Esophagus squamous epithelium (tissue), 5 donors: ENCODE measurements at regions not wholly inside any gene's neighbourhood (a gene's known extent, or its start where the extent isn't known, plus 50 kb on each side); places are given as distances from the start of the nearest gene placed in this dataset.
A peak's percentile ranks its signal among the peaks of the same experiment; 100 is the strongest.
"Not testable (repeated sequence)": the region's sequence is repeated elsewhere in the genome, so short reads cannot be mapped to it uniquely, and the experiment has no call there.

Source experiments
- DNase-seq: peaks from one replicate; lab custom pipeline; 2025; lab: John Stamatoyannopoulos, UW
- H3K27ac ChIP-seq, 4 donors: fragments of 200-600 bp; sonication (generic); one replicate each; pipeline ENCODE4 v1.5.1; 2016 to 2019; ENCODE audit warnings: mild to moderate bottlenecking in 1 of 4
- H3K27me3 ChIP-seq, 4 donors: fragments of 200-600 bp; sonication (generic); 1 replicate in 3 of 4; 2 replicates in 1 of 4; pipeline versions ENCODE4 v1.5.1 to v1.6.0; 2017 to 2021; ENCODE audit warnings: antibody characterized with exemption in 1 of 4
- H3K36me3 ChIP-seq, 3 donors: fragments of 200-600 bp; sonication (generic); one replicate each; pipeline ENCODE4 v1.5.1; 2016 to 2019
- H3K4me1 ChIP-seq, 3 donors: fragments of 200-600 bp; sonication (generic); one replicate each; pipeline ENCODE4 v1.5.1; 2017 to 2019
- H3K4me3 ChIP-seq, 4 donors: fragments of 200-600 bp; sonication (generic); 1 replicate in 3 of 4; 2 replicates in 1 of 4; pipeline ENCODE4 v1.5.1; 2016 to 2019; ENCODE audit warnings: mild to moderate bottlenecking in 2 of 4, moderate library complexity in 1 of 4
- H3K9me3 ChIP-seq, 3 donors: fragments of 200-600 bp; sonication (generic); one replicate each; pipeline ENCODE4 v1.5.1; 2016 to 2019
- POLR2A ChIP-seq, 4 donors: fragments of 450-650 bp; IDR thresholded peaks; one replicate each; pipeline ENCODE4 v1.6.1; 2017; ENCODE audit warnings: antibody characterized with exemption in 4 of 4, mild to moderate bottlenecking in 4 of 4, moderate library complexity in 3 of 4
- WGBS, 2 donors: methylation state at CpG; one replicate each; pipeline ENCODE4 v1.1.5; 2018; 5-methylcytosine and 5-hydroxymethylcytosine counted together
- intact Hi-C: fragments of 100-400 bp; cut with DNase I; formaldehyde crosslinking; loops from one replicate; pipeline ENCODE4 v1.15.0; 2022
- TF ChIP-seq, protein P1 (sequence below), 6 experiments: fragments of 450-650 bp in 4 of 6; fragments of 200-600 bp in 2 of 6; sonication (generic) in 2 of 6; IDR thresholded peaks; one replicate each; pipeline ENCODE4 v1.5.1; 2016 to 2019; ENCODE audit warnings: antibody characterized with exemption in 6 of 6, mild to moderate bottlenecking in 4 of 6, moderate library complexity in 4 of 6
- donor health status: DM: yes; HTN: yes; CAD: no.

DNA sequence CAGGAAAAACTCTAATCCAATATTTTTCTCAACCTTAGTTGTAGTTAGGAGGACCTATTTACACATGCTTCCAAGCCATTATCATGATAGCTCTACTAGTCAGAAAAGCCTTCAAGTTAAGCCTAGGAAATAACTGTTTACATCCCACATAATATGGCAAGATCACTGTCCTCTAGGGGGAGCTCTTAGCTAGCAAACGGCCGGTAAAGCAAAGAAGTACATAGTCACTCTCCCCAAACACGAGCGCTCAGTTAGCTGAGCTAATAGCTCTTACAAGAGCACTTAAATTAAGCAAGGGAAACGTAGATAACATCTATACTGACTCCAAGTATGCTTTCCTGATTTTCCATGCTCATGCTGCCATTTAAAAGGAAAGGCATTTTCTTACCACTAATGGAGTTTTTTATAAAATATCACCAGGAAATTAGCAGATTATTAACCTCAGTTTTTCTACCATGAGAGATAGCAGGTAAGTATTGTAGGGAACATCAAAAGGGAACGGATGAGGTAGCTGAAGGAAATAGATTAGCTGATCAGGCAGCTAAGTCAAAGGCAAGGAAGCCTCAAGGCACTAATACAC is 100.6 kb upstream of the PABPC3 start:
- Histone ChIP-seq H3K4me1 (no peaks in the 10 kb centered on the region), H3K27ac (no peak overlapping the region), H3K9me3 (no peaks in the 10 kb centered on the region), H3K27me3 (peaks cover 0 to 55% (median 0%) of the 10 kb centered on the region in 4 donors), H3K4me3 (no peak overlapping the region), H3K36me3 (no peaks in the 10 kb centered on the region)
- DNase-seq: no peak
- intact Hi-C loops: no loop called here
- WGBS, 2 donors: 7 to 9% methylated on average over 6 of the region's 6 CpGs
- TF ChIP-seq POLR2A (IDR thresholded peaks at IDR 0.05): no peak
- TF ChIP-seq, protein P1, sequence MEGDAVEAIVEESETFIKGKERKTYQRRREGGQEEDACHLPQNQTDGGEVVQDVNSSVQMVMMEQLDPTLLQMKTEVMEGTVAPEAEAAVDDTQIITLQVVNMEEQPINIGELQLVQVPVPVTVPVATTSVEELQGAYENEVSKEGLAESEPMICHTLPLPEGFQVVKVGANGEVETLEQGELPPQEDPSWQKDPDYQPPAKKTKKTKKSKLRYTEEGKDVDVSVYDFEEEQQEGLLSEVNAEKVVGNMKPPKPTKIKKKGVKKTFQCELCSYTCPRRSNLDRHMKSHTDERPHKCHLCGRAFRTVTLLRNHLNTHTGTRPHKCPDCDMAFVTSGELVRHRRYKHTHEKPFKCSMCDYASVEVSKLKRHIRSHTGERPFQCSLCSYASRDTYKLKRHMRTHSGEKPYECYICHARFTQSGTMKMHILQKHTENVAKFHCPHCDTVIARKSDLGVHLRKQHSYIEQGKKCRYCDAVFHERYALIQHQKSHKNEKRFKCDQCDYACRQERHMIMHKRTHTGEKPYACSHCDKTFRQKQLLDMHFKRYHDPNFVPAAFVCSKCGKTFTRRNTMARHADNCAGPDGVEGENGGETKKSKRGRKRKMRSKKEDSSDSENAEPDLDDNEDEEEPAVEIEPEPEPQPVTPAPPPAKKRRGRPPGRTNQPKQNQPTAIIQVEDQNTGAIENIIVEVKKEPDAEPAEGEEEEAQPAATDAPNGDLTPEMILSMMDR (IDR thresholded peaks at IDR 0.05): peak in 5 of 6 experiments; percentile 47 to 73 (median 66)

DNA sequence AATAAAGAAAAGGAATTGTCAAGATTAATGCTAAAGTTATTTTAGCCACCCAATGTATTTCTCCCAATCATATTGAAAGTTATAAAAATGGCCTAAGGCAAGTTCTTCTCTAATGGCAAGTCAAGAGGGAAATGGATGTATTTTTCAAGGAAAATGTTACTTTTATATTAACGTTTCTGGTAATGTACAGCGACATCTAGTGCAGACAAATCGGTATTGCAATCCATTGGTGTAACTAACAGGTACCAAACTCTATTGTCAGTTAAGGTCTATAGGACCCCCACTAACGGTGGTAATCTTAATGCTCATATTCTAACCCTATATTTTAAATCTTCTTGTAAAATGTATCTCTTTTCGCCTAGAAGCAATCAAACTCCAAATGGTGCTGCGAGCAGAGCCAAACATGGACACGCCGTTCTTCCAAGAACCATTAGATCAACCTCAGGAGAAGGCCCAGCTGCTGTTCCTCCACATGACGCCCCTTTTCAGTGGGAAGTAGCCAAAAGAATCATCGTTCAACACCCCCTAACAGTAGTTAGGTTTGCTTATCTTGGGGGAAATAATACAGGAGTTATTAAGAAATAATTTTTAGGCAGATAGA is 98.5 kb upstream of the PABPC3 start:
- no peaks in the 10 kb centered on the region for H3K4me1 ChIP-seq
- H3K36me3 ChIP-seq: no peaks in the 10 kb centered on the region
- intact Hi-C loops: no loop called here
- H3K27me3 ChIP-seq: peaks cover 0 to 58% (median 0%) of the 10 kb centered on the region in 4 donors
- H3K27ac ChIP-seq: no peak overlapping the region
- WGBS, 2 donors: 31 to 32% methylated on average over 10 of the region's 10 CpGs
- TF ChIP-seq POLR2A (IDR thresholded peaks at IDR 0.05): no peak
- TF ChIP-seq, protein P1 (IDR thresholded peaks at IDR 0.05): peak; percentile 36 to 79 (median 52)
- H3K4me3 ChIP-seq: no peak overlapping the region
- no peak for DNase-seq
- H3K9me3 ChIP-seq: no peaks in the 10 kb centered on the region

DNA sequence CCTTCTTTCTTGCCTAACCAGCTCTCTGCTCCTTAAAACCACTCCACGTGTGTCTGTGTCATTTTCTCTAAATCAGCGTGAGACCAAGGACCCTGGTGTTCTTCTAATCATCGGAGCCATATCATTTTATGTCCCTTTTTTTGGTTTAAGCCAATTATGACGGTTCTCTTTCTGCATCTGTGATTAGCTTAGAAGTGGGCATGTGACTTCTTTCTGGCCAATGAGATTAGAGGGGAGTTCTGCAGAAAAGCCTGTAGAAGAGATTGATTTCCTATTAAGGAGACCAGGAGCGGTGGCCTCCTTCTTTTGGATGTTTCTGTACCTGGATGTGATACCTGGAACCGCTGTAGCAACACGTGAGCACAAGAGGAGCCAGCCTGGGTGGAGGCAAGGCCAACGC is 97.5 kb upstream of the PABPC3 start:
- no peak overlapping the region for H3K4me3 ChIP-seq
- no peak overlapping the region for H3K27ac ChIP-seq
- peaks cover 0 to 56% (median 0%) of the 10 kb centered on the region in 4 donors for H3K27me3 ChIP-seq
- intact Hi-C loops: no loop called here
- 80 to 87% methylated on average over 7 to 8 of the region's 8 CpGs for WGBS, 2 donors
- H3K9me3 ChIP-seq: no peaks in the 10 kb centered on the region
- no peaks in the 10 kb centered on the region for H3K36me3 ChIP-seq
- TF ChIP-seq POLR2A (IDR thresholded peaks at IDR 0.05): no peak
- TF ChIP-seq, protein P1 (IDR thresholded peaks at IDR 0.05): no peak
- DNase-seq: no peak
- H3K4me1 ChIP-seq: no peaks in the 10 kb centered on the region

DNA sequence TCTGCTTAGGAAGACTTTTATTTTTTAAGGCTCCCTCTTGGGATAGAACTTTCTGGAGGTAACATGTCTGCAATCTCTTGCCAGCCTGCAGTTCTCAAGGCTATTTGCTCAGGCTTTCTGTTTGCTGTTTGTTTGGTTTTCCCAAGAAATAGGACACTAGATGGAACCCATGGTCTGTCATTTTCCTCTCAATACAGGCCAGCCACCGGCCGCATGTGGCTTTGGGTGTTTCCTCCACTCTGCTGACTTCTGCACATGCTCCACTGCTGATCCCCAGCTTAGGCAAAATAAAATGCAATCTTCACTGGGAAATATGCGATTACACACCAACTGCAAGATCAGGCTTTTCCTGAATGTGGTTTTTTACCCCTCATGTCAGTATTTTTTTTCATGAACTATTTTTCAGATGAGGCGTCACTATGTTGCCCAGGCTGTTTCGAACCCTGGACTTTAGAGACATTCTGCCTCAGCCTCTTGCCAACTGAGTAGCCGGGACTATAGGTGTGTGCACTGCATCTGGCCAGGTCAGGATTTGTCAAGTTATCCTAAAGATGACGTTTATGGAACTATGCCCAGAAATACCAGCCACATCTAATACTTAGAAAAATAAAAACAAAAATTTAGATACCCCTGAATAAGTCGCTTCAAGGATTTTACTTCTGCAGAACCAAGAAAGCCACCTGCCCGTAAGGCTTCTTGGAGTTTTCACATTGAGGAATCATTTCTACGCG is 94.3 kb upstream of the PABPC3 start:
- 49 to 55% methylated on average over 11 of the region's 11 CpGs for WGBS, 2 donors
- DNase-seq: no peak
- H3K36me3 ChIP-seq: no peaks in the 10 kb centered on the region
- no peaks in the 10 kb centered on the region for H3K9me3 ChIP-seq
- no peak overlapping the region for H3K4me3 ChIP-seq
- intact Hi-C loops: no loop called here
- no peak overlapping the region for H3K27ac ChIP-seq
- no peak for TF ChIP-seq POLR2A (IDR thresholded peaks at IDR 0.05)
- TF ChIP-seq, protein P1 (IDR thresholded peaks at IDR 0.05): no peak
- H3K4me1 ChIP-seq: no peaks in the 10 kb centered on the region
- H3K27me3 ChIP-seq: peaks cover 0 to 45% (median 0%) of the 10 kb centered on the region in 4 donors

DNA sequence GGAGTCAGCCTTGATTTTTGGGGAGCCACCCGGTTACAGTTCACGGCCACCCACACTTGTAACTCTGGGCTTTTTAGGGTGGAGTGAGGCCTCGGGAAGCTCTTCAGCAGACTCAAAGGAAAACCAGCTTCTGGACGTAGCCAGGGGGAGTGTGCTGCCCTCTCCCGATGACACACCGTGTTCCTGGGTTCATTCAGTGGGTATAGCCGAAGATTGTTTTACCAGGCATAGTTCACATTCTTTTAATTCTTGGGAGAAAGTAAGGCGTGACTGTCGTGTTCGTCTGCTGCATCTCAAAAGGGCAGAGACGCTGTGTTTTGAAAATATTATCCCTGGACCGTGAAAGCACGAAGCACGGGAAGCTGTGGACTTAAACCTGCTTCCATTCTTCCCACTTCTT is 93.6 kb upstream of the PABPC3 start:
- intact Hi-C loops, H3K27ac ChIP-seq, H3K4me1 ChIP-seq, H3K4me3 ChIP-seq, H3K9me3 ChIP-seq, DNase-seq, H3K36me3 ChIP-seq: not testable (repeated sequence)
- 20 to 37% methylated on average over 10 to 12 of the region's 14 CpGs for WGBS, 2 donors
- H3K27me3 ChIP-seq: peaks cover 0 to 47% (median 0%) of the 10 kb centered on the region in 4 donors

DNA sequence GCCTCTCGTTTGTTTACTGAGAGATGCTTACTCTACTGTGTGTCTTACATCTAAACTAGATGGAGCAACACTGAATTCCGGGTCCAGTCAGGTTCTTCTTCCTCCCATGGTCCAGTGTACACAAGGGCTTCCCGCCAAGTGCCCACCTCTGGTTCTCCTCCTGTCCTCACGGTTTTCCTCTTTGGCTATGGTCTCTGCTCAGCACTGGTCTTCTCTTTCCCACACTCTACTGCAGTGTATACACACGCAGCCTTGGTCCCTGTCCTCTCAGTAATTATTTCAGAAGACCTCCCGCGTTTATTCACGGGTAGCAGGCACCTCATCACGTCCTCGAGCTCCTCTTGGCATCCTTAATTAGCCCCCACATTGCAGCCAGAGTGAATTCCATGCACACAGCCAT is 91.4 kb upstream of the PABPC3 start:
- H3K27ac ChIP-seq, H3K9me3 ChIP-seq, H3K4me3 ChIP-seq, H3K36me3 ChIP-seq, DNase-seq, H3K4me1 ChIP-seq, intact Hi-C loops: not testable (repeated sequence)
- WGBS, 2 donors: 43 to 65% methylated on average over 1 to 4 of the region's 10 CpGs
- peaks cover 0 to 33% (median 0%) of the 10 kb centered on the region in 4 donors for H3K27me3 ChIP-seq
